ENCODE measurements at regions not wholly inside any gene's neighbourhood (a gene's known extent, or its start where the extent isn't known, plus 50 kb on each side); places are given as distances from the start of the nearest gene placed in this dataset.

DNA sequence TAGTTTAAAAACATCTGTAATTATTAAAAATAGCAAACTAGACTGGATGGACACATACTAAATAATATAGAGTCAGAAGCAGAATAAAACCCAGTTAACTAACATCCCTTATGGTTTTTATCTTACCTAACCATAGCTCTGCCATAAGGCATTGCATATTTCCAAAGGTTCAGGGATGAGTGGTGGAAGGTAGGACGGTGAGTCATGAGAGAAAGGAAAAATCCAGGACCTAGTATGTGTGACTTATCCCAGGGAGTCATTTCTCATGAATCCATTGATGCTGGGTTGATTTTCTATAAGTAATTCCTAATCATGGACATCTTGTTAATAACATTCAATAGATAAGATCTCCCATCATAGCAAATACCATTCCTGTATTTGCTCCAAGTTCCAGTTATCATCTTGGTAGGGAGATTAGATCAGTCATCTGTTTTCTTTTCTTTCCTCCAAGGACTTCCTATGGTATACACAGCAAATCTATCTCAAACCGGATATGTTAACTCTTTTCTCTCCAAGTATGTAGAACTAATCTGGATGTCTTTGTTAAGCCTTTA lies 490.7 kb upstream of the B3GALT2 start:
- DNase-seq = peak; percentile 17

DNA sequence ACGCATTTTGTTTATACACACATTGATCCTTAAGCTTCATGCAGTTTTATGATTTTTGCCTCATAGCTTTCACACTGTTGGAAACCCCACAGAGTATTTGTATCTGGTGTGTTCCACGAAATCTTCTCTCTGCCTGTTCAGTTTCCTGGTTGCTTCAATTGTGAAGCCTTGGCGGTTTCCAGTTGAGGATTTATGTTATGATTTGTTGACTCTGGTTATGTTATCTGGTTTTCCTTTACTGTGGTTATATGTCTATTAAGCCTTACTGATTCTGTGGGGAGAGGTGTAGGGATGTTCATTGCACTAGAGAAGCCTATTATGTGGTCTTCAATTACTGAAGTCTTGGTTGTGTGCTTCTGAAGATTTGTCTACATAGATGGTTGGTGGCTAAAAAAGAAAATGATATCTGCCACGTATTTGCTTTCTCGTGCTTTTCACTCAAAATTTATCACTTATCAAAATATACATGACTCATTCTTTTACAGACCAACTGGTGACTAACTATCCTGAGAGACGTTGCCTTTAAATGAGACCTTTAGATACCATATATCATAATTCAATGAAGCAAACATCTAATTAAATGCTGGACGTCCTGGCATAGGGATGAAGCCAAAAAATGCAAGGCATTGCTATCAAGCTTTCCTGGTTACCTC lies 488.0 kb upstream of the B3GALT2 start:
- DNase-seq = no peak

DNA sequence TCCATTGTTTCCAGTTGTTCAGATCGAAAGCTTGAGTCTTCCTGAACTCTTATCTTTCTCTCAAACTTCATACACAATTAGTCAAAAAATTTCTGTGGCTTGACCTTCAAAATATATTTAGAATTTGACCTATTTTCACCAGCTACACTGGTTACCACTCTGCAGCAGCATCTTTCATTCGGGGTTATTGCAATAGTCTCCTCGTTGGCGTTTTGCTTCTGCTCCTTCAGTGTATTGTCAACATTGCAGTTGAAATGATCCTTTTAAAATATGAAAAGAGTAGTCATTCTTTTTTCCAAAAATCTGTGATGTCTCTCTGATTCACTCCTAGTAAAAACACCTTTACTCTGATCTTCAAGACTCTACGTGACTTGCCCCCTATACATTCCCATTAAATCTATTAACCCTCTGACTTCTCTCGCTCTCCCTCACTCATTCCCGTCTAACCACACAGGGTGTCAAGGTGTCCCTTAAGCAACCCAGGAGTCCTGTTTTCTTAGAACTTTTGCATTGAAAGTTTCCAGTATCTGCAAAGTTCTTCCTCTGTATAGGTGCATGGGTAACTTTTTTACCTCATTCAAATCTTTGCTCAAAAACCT lies 480.2 kb upstream of the B3GALT2 start:
- no peak for DNase-seq

DNA sequence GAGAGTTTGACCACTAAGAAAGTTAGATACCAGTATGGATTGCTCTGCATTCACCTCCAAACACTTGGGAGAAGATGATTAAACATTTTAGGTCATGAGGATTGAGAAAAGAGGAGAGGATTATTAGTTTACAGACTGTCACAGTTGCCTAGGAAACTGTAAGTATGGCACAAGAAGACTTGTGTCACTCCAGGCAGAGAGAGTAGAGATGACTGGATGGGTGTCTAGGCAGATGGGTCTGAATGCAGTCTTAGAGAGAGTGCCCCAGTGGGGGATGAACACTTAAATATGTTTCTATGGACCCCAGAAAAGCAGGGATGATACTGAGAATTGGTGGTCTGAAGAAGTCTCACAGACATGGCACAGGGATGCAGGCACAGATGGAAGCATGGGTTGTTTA lies 477.6 kb upstream of the B3GALT2 start:
- DNase-seq = no peak

GRCh38 chr1:193662030-193662429 lies 475.6 kb upstream of the B3GALT2 start:
- peak; percentile 21 for DNase-seq

- DNase-seq = no peak
Observed at GRCh38 chr1:193661385-193661784, 475.0 kb upstream of the B3GALT2 start.

- no peak for DNase-seq
Observed at GRCh38 chr1:193660428-193660827, 474.0 kb upstream of the B3GALT2 start.

- no peak for DNase-seq
Observed at GRCh38 chr1:193658691-193659090, 472.3 kb upstream of the B3GALT2 start.

DNA sequence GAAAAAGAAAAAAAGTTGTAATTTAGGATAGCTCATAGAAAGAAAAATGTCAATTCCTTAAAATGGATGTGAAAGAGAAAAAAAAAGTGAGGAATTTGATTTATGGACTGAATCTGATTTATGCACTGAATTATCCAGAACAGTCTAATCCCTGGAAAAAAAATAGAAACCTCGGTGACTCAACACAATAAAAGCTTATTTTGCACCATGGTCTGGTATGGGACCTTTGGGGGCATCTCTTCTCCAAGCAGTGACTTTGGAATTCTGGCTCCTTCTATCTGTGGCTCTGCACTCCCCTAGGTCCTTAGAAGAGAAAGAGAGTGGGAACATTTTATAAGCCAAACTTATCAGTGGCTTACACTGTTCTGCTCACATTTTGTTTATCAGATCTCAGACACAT lies 471.7 kb upstream of the B3GALT2 start:
- DNase-seq = peak; percentile 26

DNA sequence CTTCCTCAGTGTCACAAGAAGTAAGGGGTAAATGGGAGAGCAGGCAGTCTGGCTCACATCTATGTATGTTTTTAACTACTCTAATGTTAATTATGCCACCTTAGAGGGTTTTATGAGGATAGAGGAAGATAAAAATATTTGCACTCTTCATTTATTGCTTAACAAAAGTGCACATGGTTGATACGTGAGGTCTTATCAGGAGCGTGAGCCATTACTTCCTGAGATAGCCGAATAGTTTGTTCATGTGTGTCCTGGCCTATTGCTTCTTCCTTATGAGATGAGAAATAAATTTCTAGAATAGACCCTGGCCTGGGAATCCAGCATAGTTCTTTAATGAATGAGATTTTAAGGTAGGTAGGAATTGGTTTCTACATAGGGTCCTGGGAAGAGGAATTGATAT lies 471.1 kb upstream of the B3GALT2 start:
- DNase-seq = no peak

- no peak for DNase-seq
Observed at GRCh38 chr1:193656841-193657240, 470.4 kb upstream of the B3GALT2 start.

- peak; percentile 3 for DNase-seq
Observed at GRCh38 chr1:193654951-193655735, 468.7 kb upstream of the B3GALT2 start.

GRCh38 chr1:193649587-193649986 lies 463.2 kb upstream of the B3GALT2 start:
- no peak for DNase-seq

- DNase-seq = no peak
Observed at GRCh38 chr1:193634876-193635275, 448.5 kb upstream of the B3GALT2 start.

- no peak for DNase-seq
Observed at GRCh38 chr1:193634470-193634869, 448.1 kb upstream of the B3GALT2 start.

DNA sequence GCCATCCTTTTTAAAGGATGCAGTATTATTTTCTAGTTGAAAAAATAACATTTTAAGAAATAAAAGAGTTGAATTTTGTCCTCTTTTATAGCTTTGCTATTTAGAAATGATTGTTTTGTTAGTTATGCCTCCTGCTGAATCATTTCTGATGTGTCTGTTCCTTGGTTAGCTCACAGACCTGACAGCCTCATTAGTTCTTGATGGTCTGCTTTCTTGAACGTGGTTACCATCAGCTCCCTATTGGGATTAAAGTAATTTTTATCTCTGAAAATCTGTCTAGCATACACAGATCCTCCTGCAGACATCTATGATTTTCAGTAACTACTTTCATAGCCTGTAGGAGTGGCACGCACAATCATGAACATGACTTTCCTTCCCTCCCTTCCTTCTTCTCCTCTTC lies 447.6 kb upstream of the B3GALT2 start:
- DNase-seq = no peak

DNA sequence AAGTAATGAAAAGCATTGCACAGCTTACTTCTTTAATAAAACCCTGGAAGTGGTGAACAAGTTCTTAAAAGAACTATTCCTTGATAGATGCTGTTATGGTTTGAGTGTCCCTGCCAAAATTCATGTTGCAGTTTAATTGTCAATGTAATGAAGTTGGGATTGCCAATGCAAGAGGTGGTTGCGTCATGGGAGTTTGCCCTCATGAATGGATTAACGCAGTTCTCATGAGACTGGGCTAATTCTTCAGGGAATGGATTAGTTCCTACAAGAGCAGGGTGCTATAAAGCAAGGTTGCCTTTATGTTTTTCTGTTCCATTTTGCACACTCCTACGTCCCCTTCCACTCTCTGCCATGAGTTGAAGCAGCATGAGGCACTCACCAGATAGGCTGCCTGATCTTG lies 446.7 kb upstream of the B3GALT2 start:
- no peak for DNase-seq

DNA sequence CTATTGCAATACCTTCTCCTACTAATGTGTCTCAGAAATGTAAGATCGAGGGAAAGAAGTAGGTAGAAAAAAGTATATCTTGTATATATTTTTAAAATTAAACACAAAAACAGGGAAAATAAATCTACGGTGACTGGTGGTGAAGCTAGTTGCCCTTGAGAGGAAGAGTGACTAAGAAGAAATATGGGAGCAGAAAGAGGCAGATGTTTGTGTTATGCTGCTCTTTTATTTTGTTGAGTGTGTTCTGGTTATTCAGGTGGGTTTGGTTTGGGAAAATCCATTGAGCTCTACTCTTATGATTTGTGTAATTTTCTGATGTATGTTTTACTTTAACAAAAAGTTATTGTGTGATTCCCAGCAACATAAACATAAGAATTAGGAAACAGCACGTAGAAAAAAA lies 444.9 kb upstream of the B3GALT2 start:
- DNase-seq = no peak

- peak; percentile 47 for DNase-seq
Observed at GRCh38 chr1:193629875-193630274, 443.5 kb upstream of the B3GALT2 start.

DNA sequence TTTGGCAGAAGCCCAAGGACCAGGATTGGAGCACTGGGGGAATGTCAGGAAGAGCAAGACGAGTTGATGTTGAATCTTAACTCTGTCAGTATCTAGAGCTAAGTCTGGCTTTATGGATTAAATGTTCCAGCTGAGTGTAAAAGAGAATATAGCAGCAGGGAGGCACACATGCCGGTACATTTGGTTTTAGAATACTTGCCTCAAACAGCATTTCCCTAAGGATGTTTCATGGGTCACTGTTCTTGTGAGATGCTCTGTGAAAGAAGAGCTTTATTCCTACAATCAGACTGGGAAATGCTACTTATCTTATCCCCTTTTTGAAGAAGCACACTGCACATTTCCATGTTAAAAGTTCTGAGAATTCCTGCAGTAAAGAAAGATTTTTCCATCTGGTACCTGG lies 440.3 kb upstream of the B3GALT2 start:
- no peak for DNase-seq

GRCh38 chr1:193625255-193625654 lies 438.8 kb upstream of the B3GALT2 start:
- no peak for DNase-seq

DNA sequence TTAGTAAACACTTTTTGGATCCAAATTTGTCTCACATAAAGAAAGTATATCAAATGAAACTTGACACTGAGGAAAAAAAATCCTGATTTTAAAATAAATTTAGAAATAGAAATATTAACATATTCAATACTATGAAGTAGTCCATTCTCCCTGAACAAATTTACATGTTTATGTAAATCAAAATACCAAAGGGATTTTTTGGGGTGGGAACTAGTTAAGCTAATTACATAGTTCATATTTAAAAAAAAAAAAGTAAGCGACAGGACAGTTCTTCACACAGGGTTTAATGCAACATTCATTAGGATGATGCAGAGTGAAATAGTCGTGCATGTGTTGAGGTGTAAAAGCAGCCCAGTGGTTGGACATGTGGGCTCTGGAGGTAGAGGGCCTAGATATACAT lies 433.5 kb upstream of the B3GALT2 start:
- no peak for DNase-seq

DNA sequence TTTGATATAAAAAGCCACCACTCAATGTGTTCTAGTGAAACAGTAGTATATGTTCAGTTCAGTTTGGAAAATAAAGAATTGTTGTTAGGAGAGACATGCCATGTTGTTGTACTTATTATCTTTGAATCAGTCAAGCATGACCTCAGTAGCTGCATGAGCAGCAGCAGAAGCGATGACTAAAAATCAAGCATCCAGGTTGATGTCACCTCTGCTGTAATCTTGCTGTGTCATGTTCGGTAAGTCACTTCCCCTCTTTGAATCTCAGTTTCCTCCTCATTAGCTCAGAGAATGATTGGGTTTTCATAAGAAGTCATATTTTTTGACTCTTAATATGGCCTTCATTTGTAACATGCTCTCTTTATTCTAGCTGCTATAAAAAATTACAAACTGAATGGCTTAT lies 428.4 kb upstream of the B3GALT2 start:
- peak; percentile 13 for DNase-seq

GRCh38 chr1:193614275-193614674 lies 427.9 kb upstream of the B3GALT2 start:
- no peak for DNase-seq

Data from fibroblast of upper back skin (primary cell).